Right kidney (tissue), 1 donor: ENCODE measurements at regions not wholly inside any gene's neighbourhood (a gene's known extent, or its start where the extent isn't known, plus 50 kb on each side); places are given as distances from the start of the nearest gene placed in this dataset.

ENCODE experiments used
- DNase-seq: peaks from one replicate; pipeline ENCODE4 v3.0.0-alpha.2; 2016

- no peak for DNase-seq
These were observed 149.7 kb downstream of the CAAP1 start for GRCh38 chr9:26742828-26743476.

GRCh38 chr9:26735160-26735559 lies 157.4 kb downstream of the CAAP1 start:
- DNase-seq: no peak

- DNase-seq: no peak
These were observed 163.4 kb downstream of the CAAP1 start for GRCh38 chr9:26729187-26729586.

- DNase-seq: no peak
These were observed 165.1 kb downstream of the CAAP1 start for GRCh38 chr9:26727471-26727870.

GRCh38 chr9:26725573-26725972 lies 167.0 kb downstream of the CAAP1 start:
- no peak for DNase-seq

GRCh38 chr9:26723486-26723885 lies 169.1 kb downstream of the CAAP1 start:
- DNase-seq: no peak

- no peak for DNase-seq
These were observed 169.8 kb downstream of the CAAP1 start for GRCh38 chr9:26722755-26723154.

- no peak for DNase-seq
These were observed 182.6 kb downstream of the CAAP1 start for GRCh38 chr9:26710008-26710407.

- DNase-seq: no peak
These were observed 186.4 kb downstream of the CAAP1 start for GRCh38 chr9:26706223-26706622.

- no peak for DNase-seq
These were observed 197.3 kb downstream of the CAAP1 start for GRCh38 chr9:26695298-26695622.

- no peak for DNase-seq
These were observed 198.0 kb downstream of the CAAP1 start for GRCh38 chr9:26694381-26695297.

- DNase-seq: no peak
These were observed 203.6 kb downstream of the CAAP1 start for GRCh38 chr9:26689041-26689440.

- DNase-seq: no peak
These were observed 205.2 kb downstream of the CAAP1 start for GRCh38 chr9:26687421-26687820.

GRCh38 chr9:26685818-26686217 lies 206.8 kb downstream of the CAAP1 start:
- DNase-seq: no peak

GRCh38 chr9:26684029-26684428 lies 208.6 kb downstream of the CAAP1 start:
- DNase-seq: no peak

- no peak for DNase-seq
These were observed 209.7 kb downstream of the CAAP1 start for GRCh38 chr9:26682796-26683496.

GRCh38 chr9:26682041-26682440 lies 210.6 kb downstream of the CAAP1 start:
- no peak for DNase-seq

- no peak for DNase-seq
These were observed 214.5 kb downstream of the CAAP1 start for GRCh38 chr9:26677965-26678706.

- no peak for DNase-seq
These were observed 217.6 kb downstream of the CAAP1 start for GRCh38 chr9:26675035-26675434.

GRCh38 chr9:26673261-26673660 lies 219.3 kb downstream of the CAAP1 start:
- no peak for DNase-seq

- DNase-seq: no peak
These were observed 222.6 kb downstream of the CAAP1 start for GRCh38 chr9:26669701-26670670.
